H1 (cell line): ENCODE measurements at regions not wholly inside any gene's neighbourhood (a gene's known extent, or its start where the extent isn't known, plus 50 kb on each side); places are given as distances from the start of the nearest gene placed in this dataset.

Experiments used
- CEBPB ChIP-seq: IDR thresholded peaks from 2 replicates; pipeline ENCODE4 v1.6.1; 2012; ENCODE audit warnings: low read depth, low read length
- KDM1A ChIP-seq: fragments of 200-600, 300-600 bp; sonication (generic); IDR thresholded peaks from 2 replicates; pipeline ENCODE4 v1.7.1; 2016; ENCODE audit warnings: mild to moderate bottlenecking, low read length, borderline replicate concordance
- SIRT6 ChIP-seq: IDR thresholded peaks from one replicate; pipeline ENCODE4 v1.7.1; 2012; ENCODE audit warnings: low read length, inconsistent platforms
- TF ChIP-seq, protein P1 (sequence below): fragments of 300-600 bp; sonication (generic); IDR thresholded peaks from 2 replicates; pipeline ENCODE4 v1.7.1; 2012; ENCODE audit warnings: low read length, moderate library complexity, mild to moderate bottlenecking, inconsistent platforms; ENCODE audit not compliant: insufficient replicate concordance
- TF ChIP-seq, protein P2 (sequence below): IDR thresholded peaks from 2 replicates; pipeline ENCODE4 v1.6.1; 2011; ENCODE audit warnings: low read length, improper control_type of control experiment

DNA sequence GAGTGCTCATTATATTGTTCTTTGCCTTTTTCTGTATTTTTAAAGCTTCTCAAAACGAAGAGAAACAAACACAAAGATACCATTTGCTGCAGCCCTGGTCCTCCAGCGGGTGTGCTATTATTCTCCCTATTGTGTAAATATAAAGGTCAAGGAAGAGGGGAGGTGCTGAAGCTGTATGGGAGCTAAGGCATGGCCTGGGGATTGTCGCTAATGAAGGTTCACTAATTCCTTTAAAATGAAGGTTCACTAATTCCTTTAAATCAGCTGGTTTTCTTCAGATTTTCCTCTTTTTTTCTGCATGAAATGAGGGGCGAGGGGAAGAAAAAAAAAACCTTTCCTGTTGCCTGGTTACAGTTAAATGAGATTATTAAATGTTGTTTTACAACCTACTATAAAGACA is 74.5 kb upstream of the MAP1B start (continued):
- TF ChIP-seq, protein P1, sequence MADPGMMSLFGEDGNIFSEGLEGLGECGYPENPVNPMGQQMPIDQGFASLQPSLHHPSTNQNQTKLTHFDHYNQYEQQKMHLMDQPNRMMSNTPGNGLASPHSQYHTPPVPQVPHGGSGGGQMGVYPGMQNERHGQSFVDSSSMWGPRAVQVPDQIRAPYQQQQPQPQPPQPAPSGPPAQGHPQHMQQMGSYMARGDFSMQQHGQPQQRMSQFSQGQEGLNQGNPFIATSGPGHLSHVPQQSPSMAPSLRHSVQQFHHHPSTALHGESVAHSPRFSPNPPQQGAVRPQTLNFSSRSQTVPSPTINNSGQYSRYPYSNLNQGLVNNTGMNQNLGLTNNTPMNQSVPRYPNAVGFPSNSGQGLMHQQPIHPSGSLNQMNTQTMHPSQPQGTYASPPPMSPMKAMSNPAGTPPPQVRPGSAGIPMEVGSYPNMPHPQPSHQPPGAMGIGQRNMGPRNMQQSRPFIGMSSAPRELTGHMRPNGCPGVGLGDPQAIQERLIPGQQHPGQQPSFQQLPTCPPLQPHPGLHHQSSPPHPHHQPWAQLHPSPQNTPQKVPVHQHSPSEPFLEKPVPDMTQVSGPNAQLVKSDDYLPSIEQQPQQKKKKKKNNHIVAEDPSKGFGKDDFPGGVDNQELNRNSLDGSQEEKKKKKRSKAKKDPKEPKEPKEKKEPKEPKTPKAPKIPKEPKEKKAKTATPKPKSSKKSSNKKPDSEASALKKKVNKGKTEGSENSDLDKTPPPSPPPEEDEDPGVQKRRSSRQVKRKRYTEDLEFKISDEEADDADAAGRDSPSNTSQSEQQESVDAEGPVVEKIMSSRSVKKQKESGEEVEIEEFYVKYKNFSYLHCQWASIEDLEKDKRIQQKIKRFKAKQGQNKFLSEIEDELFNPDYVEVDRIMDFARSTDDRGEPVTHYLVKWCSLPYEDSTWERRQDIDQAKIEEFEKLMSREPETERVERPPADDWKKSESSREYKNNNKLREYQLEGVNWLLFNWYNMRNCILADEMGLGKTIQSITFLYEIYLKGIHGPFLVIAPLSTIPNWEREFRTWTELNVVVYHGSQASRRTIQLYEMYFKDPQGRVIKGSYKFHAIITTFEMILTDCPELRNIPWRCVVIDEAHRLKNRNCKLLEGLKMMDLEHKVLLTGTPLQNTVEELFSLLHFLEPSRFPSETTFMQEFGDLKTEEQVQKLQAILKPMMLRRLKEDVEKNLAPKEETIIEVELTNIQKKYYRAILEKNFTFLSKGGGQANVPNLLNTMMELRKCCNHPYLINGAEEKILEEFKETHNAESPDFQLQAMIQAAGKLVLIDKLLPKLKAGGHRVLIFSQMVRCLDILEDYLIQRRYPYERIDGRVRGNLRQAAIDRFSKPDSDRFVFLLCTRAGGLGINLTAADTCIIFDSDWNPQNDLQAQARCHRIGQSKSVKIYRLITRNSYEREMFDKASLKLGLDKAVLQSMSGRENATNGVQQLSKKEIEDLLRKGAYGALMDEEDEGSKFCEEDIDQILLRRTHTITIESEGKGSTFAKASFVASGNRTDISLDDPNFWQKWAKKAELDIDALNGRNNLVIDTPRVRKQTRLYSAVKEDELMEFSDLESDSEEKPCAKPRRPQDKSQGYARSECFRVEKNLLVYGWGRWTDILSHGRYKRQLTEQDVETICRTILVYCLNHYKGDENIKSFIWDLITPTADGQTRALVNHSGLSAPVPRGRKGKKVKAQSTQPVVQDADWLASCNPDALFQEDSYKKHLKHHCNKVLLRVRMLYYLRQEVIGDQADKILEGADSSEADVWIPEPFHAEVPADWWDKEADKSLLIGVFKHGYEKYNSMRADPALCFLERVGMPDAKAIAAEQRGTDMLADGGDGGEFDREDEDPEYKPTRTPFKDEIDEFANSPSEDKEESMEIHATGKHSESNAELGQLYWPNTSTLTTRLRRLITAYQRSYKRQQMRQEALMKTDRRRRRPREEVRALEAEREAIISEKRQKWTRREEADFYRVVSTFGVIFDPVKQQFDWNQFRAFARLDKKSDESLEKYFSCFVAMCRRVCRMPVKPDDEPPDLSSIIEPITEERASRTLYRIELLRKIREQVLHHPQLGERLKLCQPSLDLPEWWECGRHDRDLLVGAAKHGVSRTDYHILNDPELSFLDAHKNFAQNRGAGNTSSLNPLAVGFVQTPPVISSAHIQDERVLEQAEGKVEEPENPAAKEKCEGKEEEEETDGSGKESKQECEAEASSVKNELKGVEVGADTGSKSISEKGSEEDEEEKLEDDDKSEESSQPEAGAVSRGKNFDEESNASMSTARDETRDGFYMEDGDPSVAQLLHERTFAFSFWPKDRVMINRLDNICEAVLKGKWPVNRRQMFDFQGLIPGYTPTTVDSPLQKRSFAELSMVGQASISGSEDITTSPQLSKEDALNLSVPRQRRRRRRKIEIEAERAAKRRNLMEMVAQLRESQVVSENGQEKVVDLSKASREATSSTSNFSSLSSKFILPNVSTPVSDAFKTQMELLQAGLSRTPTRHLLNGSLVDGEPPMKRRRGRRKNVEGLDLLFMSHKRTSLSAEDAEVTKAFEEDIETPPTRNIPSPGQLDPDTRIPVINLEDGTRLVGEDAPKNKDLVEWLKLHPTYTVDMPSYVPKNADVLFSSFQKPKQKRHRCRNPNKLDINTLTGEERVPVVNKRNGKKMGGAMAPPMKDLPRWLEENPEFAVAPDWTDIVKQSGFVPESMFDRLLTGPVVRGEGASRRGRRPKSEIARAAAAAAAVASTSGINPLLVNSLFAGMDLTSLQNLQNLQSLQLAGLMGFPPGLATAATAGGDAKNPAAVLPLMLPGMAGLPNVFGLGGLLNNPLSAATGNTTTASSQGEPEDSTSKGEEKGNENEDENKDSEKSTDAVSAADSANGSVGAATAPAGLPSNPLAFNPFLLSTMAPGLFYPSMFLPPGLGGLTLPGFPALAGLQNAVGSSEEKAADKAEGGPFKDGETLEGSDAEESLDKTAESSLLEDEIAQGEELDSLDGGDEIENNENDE: no peak
- TF ChIP-seq KDM1A (no peak), CEBPB (no peak), SIRT6 (no peak)
- TF ChIP-seq, protein P2, sequence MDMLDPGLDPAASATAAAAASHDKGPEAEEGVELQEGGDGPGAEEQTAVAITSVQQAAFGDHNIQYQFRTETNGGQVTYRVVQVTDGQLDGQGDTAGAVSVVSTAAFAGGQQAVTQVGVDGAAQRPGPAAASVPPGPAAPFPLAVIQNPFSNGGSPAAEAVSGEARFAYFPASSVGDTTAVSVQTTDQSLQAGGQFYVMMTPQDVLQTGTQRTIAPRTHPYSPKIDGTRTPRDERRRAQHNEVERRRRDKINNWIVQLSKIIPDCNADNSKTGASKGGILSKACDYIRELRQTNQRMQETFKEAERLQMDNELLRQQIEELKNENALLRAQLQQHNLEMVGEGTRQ: no peak
